RWPE1 (cell line): ENCODE measurements at regions not wholly inside any gene's neighbourhood (a gene's known extent, or its start where the extent isn't known, plus 50 kb on each side); places are given as distances from the start of the nearest gene placed in this dataset.

Source experiments
- CTCF ChIA-PET: fragments of 350-600 bp; sonication (Branson Sonifier 250); formaldehyde crosslinking; extraction: SDS; loops from one replicate; lab custom pipeline; 2021; lab: Yijun Ruan, JAX
- POLR2A ChIA-PET: fragments of 400-600 bp; formaldehyde crosslinking; extraction: SDS; loops from one replicate; lab custom pipeline; 2020; ENCODE audit warnings: antibody characterized with exemption; ENCODE audit not compliant: low non-redundant PET; lab: Yijun Ruan, JAX
- DNase-seq: peaks from one replicate; pipeline ENCODE4 v3.0.0; 2012; ENCODE audit warnings: low spot score
- H3K27ac ChIP-seq: fragments of 450-650 bp; 2 replicates; pipeline ENCODE4 v1.5.1; 2017
- TF ChIP-seq, protein P1 (sequence below): fragments of 450-650 bp; conservative IDR thresholded peaks from 2 replicates; pipeline ENCODE4 v1.5.1; 2017; ENCODE audit warnings: low read depth, mild to moderate bottlenecking

DNA sequence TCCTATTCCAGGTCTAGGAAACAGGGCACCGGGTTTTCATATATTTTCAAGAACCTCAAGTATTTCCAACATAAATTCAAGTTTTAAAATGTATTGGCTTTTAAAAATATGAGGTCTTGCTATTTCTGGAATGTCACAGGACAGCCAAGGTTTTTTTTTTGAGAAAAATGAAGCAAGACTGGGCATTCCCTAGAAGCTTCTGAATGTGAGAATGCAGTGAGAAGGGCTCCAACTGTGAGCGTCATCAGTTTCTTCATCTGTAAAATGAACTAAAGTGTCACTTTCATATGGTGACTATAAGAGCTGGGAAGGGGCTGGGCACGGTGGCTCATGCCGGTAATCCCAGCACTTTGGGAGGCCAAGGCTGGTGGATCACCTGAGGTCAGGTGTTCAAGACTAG, 455.8 kb upstream of the MAF start:
- ChIA-PET CTCF (interaction anchor here (0.7 kb wide), 1 partner anchor 110 kb away, joined by 4 read pairs; no protein-coding TSS in a partner anchor), POLR2A (no interaction called here)
- no peak for DNase-seq
- TF ChIP-seq, protein P1, sequence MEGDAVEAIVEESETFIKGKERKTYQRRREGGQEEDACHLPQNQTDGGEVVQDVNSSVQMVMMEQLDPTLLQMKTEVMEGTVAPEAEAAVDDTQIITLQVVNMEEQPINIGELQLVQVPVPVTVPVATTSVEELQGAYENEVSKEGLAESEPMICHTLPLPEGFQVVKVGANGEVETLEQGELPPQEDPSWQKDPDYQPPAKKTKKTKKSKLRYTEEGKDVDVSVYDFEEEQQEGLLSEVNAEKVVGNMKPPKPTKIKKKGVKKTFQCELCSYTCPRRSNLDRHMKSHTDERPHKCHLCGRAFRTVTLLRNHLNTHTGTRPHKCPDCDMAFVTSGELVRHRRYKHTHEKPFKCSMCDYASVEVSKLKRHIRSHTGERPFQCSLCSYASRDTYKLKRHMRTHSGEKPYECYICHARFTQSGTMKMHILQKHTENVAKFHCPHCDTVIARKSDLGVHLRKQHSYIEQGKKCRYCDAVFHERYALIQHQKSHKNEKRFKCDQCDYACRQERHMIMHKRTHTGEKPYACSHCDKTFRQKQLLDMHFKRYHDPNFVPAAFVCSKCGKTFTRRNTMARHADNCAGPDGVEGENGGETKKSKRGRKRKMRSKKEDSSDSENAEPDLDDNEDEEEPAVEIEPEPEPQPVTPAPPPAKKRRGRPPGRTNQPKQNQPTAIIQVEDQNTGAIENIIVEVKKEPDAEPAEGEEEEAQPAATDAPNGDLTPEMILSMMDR = no peak
- no peak overlapping the region for H3K27ac ChIP-seq

DNA sequence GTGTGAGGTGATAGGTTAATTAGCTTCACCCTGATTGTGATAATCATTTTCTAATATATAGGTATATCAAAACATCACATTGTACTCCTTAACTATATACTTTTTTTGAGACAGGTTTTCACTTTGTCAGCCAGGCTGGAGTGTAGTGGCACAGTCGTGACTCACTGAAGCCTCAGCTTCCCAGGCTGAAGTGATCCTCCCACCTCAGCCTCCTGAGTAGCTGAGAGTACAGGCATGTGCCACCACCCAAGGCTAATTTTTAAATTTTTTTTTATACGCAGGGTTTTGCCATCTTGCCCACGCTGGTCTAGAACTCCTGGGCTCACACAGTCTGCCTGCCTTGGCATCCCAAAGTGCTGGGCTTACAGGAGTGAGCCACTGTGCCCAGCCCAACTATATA, 455.3 kb upstream of the MAF start:
- CTCF ChIA-PET = no interaction called here
- TF ChIP-seq, protein P1 = no peak
- no peak for DNase-seq
- no peak overlapping the region for H3K27ac ChIP-seq
- POLR2A ChIA-PET = no interaction called here

DNA sequence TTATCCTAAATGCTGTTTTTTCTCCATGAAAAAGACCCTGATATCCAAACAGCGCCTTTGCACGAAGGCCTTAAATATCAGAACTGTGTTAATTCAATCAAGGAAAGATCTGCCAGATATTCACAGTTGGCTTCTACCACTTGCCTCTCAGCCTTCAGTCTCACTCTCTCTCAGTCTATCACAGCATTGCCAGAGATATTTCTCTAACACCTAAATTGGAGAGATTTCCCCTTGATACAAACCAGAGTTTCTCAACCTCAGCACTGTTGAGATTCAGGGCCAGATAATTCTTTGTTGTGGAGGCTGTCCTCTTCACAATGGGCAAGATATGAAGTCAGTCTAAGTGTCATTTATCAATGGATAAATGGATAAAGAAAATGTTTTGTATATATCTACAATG, 454.1 kb upstream of the MAF start:
- ChIA-PET POLR2A (no interaction called here), CTCF (no interaction called here)
- TF ChIP-seq, protein P1 = no peak

DNA sequence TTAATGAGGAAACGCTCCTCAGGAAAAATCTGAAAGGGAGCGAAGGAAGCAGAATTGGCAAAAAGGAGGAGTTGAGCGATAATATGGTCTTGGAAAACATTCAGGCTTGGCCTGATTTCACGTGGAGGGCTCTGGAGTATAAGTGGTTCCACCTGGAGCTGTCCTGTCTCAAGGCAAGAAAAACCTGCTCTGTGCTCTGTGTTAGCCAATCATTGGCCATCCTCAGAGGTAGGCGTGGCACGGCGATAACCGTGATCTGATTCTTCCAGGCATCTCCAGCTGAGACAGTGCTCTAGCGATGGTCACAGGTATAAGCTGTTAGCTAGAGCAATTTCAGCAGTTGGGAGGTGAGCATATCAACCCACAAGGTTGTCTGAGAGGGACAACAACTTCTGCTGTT, 450.5 kb upstream of the MAF start:
- DNase-seq = no peak
- POLR2A ChIA-PET = no interaction called here
- CTCF ChIA-PET = interaction anchor here (0.6 kb wide), 1 partner anchor 306 kb away, joined by 3 read pairs; no protein-coding TSS in a partner anchor
- no peak overlapping the region for H3K27ac ChIP-seq
- TF ChIP-seq, protein P1 = no peak

More for the DNA sequence above, 454.1 kb upstream of the MAF start:
- no peak for DNase-seq
- H3K27ac ChIP-seq = no peak overlapping the region

DNA sequence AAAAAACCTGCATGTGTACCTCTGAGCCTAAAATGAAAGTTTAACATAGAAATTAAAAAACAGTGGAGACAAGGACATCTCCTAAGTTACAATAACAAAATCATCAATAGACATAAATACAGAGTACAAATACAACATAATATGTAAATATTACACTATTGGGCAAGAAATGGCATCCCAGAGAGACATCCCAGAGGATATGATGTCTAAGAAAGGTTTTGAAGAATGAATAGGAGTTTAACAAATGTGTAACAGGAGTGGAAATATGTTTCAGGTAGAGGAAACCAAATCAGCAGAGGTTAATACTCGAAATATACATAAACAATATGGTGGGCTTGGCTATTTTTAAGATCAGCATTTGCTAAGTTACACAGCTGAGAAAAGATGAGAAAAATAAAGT, 447.7 kb upstream of the MAF start:
- DNase-seq = no peak
- ChIA-PET CTCF (no interaction called here), POLR2A (no interaction called here)
- no peak overlapping the region for H3K27ac ChIP-seq
- TF ChIP-seq, protein P1 = no peak

DNA sequence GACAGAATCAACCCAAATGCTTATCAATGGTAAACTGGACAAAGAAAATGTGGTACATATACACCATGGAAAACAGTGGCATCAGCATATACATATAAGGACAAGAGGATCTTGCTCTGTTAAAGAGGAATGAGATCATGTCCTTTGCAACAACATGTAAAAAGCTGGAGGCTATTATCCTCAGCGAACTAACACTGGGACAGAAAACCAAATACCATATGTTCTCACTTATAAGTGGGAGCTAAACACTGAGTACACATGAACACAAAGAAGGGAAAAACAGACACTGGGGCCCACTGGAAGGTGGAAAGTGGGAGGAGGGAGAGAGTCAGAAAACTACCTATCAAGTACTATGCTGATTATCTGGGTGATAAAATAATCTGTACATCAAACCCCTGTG, 447.3 kb upstream of the MAF start:
- CTCF ChIA-PET = no interaction called here
- TF ChIP-seq, protein P1 = no peak
- no peak overlapping the region for H3K27ac ChIP-seq
- POLR2A ChIA-PET = no interaction called here
- DNase-seq = no peak
